ENCODE measurements at regions not wholly inside any gene's neighbourhood (a gene's known extent, or its start where the extent isn't known, plus 50 kb on each side); places are given as distances from the start of the nearest gene placed in this dataset.

DNA sequence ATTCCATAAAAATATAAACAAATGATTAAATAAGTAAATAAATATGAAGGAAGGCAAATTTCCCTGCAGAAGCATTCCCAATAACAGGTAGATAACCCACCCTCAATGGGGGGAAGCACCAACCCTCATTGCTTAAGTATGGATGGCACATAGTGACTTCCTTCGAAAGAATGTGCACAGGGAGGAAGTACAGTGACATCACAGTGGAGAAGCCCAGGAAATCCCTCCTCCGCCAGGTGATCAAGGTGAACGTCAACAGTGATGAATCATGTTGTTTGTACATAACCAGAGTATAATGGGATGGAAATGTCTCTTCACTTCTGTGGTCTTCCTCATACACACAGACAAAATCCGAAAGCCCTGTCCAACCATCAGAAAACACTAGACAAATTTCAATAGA, 267.9 kb downstream of the THBS2 start:
- no peak overlapping the region for H3K4me3 ChIP-seq (ENCODE audit: low read length)
- TF ChIP-seq, protein P1, sequence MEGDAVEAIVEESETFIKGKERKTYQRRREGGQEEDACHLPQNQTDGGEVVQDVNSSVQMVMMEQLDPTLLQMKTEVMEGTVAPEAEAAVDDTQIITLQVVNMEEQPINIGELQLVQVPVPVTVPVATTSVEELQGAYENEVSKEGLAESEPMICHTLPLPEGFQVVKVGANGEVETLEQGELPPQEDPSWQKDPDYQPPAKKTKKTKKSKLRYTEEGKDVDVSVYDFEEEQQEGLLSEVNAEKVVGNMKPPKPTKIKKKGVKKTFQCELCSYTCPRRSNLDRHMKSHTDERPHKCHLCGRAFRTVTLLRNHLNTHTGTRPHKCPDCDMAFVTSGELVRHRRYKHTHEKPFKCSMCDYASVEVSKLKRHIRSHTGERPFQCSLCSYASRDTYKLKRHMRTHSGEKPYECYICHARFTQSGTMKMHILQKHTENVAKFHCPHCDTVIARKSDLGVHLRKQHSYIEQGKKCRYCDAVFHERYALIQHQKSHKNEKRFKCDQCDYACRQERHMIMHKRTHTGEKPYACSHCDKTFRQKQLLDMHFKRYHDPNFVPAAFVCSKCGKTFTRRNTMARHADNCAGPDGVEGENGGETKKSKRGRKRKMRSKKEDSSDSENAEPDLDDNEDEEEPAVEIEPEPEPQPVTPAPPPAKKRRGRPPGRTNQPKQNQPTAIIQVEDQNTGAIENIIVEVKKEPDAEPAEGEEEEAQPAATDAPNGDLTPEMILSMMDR (IDR thresholded peaks at IDR 0.05; ENCODE audit: insufficient read depth, low read depth, low read length, missing control alignments): no peak
- peak; percentile 15 for DNase-seq (ENCODE audit: low read depth)

DNA sequence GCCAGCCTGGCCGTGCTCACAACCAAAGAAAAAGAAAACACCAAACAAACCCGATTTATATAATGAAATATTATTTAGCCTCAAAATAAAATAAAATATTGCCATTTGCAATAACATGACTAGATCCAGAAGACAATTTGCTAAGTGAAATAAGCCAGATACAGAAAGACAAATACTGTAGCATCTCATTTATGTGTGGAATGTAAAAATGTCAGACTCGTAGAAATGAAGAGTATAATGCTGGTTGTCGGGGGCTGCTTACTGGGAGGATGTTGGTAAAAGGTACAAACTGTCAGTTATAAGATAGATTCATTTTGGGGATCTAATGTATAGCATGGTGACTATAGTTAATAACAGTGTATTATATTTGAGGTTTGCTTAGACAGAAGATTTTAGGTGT, 269.7 kb downstream of the THBS2 start:
- H3K4me3 ChIP-seq (ENCODE audit: low read length): no peak overlapping the region
- TF ChIP-seq, protein P1 (IDR thresholded peaks at IDR 0.05; ENCODE audit: insufficient read depth, low read depth, low read length, missing control alignments): no peak
- DNase-seq (ENCODE audit: low read depth): no peak

DNA sequence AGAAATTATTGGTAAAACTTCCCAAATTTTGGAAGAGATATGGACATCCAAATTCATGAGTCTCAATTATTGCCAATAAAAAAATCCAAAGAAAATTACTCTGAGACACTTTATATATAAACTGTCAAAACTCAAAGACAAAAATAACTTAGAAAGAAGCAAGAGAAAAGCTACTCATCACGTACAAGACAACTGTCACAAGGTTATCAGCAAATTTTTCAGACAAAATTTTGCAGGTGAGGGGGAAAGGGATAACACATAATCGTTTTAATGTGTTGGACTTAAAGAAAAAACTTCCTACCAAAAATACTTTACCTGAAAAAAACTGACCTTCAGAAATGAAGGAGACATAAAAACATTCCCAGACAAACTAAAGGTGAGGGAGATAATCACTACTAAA, 272.5 kb downstream of the THBS2 start:
- TF ChIP-seq, protein P1 (IDR thresholded peaks at IDR 0.05; ENCODE audit: insufficient read depth, low read depth, low read length, missing control alignments): no peak
- H3K4me3 ChIP-seq (ENCODE audit: low read length): no peak overlapping the region
- DNase-seq (ENCODE audit: low read depth): no peak

DNA sequence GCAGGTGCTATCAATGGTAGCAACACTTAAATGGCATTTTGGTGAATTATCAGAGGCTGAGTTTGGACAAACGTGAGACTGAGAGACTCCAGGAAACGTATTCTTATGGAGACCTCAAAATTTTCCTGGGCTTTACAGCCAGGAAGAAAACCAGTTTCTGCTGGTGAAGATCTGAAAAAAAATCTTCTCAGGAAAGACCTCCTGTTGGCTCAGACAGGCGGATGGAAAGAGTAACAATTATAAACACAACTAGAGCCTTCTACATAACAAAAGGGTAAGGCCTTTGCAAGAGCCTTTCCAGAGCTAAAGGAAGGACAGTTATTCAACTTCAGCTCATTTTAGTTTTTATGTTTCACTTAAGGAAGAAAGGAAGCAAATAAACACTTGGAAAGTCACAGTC, 274.4 kb downstream of the THBS2 start:
- TF ChIP-seq, protein P1 (IDR thresholded peaks at IDR 0.05; ENCODE audit: insufficient read depth, low read depth, low read length, missing control alignments): no peak
- H3K4me3 ChIP-seq (ENCODE audit: low read length): no peak overlapping the region
- no peak for DNase-seq (ENCODE audit: low read depth)

DNA sequence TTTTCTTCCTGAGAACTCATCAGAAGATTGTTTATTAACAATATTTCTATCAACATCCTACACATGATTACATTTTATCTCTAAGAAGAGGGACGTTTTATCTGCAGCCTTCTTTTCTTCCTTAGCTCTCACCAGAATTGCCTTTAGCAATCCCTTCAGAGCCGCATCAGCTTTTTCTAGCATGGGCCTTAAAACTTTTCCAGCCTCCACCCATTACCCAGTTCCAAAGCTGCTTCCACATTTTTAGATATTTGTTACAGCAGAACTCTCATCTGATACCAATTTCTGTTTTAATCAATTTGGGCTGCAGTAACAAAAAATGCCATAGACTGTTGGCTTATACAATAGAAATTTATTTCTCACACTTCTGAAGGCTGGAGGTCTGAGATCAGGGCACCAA, 281.5 kb downstream of the THBS2 start:
- DNase-seq (ENCODE audit: low read depth): no peak
- TF ChIP-seq, protein P1 (IDR thresholded peaks at IDR 0.05; ENCODE audit: insufficient read depth, low read depth, low read length, missing control alignments): no peak
- no peak overlapping the region for H3K4me3 ChIP-seq (ENCODE audit: low read length)

DNA sequence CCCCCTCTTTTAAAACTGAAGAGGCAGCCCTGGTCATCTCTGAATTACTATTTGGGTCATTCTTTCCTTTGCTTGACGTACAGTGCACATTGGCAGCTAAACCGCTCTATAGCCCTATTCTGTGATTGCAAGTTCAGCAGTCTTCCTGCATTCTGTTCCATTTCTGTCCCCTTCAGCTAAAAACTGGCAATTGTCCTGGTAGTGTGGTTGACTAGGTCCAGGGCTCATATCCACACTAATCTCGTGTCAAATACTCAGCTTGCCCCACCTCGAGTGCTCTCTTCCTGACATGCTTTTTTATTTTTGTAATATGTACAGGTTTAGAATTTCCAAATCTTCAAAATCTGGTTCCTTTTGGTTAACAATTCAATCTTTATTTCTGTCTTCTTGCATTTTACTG, 282.1 kb downstream of the THBS2 start:
- no peak overlapping the region for H3K4me3 ChIP-seq (ENCODE audit: low read length)
- DNase-seq (ENCODE audit: low read depth): no peak

DNA sequence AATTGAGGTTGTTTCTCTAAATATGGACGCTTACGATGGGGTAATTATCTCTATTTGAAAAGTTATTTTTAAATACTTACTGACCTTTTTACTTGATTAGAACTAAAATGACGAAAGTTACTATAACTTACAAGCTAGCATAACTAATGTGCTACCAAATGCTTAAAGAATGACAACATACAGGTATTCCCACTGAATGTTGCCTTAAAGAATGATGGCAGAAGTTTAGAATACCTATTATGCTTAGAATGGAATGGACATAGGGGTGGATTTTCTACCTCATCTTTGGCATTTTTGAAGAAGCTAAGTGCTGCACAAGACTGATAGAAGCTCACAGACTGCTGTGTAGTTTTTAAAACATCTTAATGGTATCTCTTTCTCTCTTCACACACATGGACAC, 284.8 kb downstream of the THBS2 start:
- no peak for DNase-seq (ENCODE audit: low read depth)
- no peak overlapping the region for H3K4me3 ChIP-seq (ENCODE audit: low read length)
- TF ChIP-seq, protein P1 (IDR thresholded peaks at IDR 0.05; ENCODE audit: insufficient read depth, low read depth, low read length, missing control alignments): no peak

More for the DNA sequence above, 282.1 kb downstream of the THBS2 start:
- TF ChIP-seq, protein P1 (IDR thresholded peaks at IDR 0.05; ENCODE audit: insufficient read depth, low read depth, low read length, missing control alignments): no peak

All from epithelial cell of esophagus (primary cell).